HEK293 (cell line): ENCODE measurements at regions not wholly inside any gene's neighbourhood (a gene's known extent, or its start where the extent isn't known, plus 50 kb on each side); places are given as distances from the start of the nearest gene placed in this dataset.

Experiments used
- CTCF ChIA-PET: fragments of 350-600 bp; formaldehyde crosslinking; extraction: SDS; loops from one replicate; lab custom pipeline; 2021; ENCODE audit warnings: antibody characterized with exemption; lab: Yijun Ruan, JAX
- POLR2A ChIA-PET: fragments of 300-600 bp; formaldehyde crosslinking; extraction: SDS; loops from one replicate; lab custom pipeline; 2020; ENCODE audit warnings: antibody characterized with exemption, inconsistent platforms; lab: Yijun Ruan, JAX
- H3K27ac ChIP-seq: fragments of 200-500 bp; sonication (Bioruptor generic); 2 replicates; pipeline ENCODE4 v1.5.1; 2014; ENCODE audit warnings: low read depth, low read length, control low read depth, inconsistent platforms; ENCODE audit errors: extremely low read depth
- H3K36me3 ChIP-seq, 2 experiments: fragments of 200-500 bp in 1 of 2; sonication (Bioruptor generic) in 1 of 2; 1 replicate in 1 of 2; 2 replicates in 1 of 2; pipeline ENCODE4 v1.5.1; 2014 to 2017; ENCODE audit warnings: inconsistent platforms in 2 of 2, low read length in 2 of 2; ENCODE audit not compliant: control insufficient read depth in 2 of 2, insufficient read depth in 1 of 2
- H3K4me1 ChIP-seq: fragments of 200-500 bp; sonication (Bioruptor generic); 2 replicates; pipeline ENCODE4 v1.5.1; 2014; ENCODE audit warnings: mild to moderate bottlenecking, low read length, inconsistent platforms; ENCODE audit not compliant: control insufficient read depth, insufficient read depth
- H3K4me3 ChIP-seq: 2 replicates; pipeline ENCODE4 v1.5.1; 2011; ENCODE audit warnings: low read depth, mild to moderate bottlenecking, control low read depth, low read length, moderate library complexity
- H3K9me3 ChIP-seq: fragments of 200-500 bp; sonication (Bioruptor generic); 2 replicates; pipeline ENCODE4 v1.5.1; 2014; ENCODE audit warnings: low read depth, low read length, inconsistent platforms; ENCODE audit not compliant: control insufficient read depth, insufficient read depth
- SALL2 ChIP-seq: fragments of 450-650 bp; formaldehyde crosslinking; IDR thresholded peaks from 2 replicates; pipeline ENCODE4 v1.5.0; 2017; ENCODE audit warnings: missing biosample characterization, mild to moderate bottlenecking, missing genetic modification characterization, borderline replicate concordance
- SCRT2 ChIP-seq: fragments of 450-650 bp; formaldehyde crosslinking; IDR thresholded peaks from 2 replicates; pipeline ENCODE4 v1.5.1; 2016; ENCODE audit warnings: missing biosample characterization, missing genetic modification characterization
- ZFHX2 ChIP-seq: fragments of 450-650 bp; formaldehyde crosslinking; conservative IDR thresholded peaks from 2 replicates; pipeline ENCODE4 v1.5.1; 2016; ENCODE audit warnings: missing biosample characterization, missing genetic modification characterization
- ZNF157 ChIP-seq: fragments of 450-650 bp; formaldehyde crosslinking; IDR thresholded peaks from 2 replicates; pipeline ENCODE4 v1.5.1; 2016; ENCODE audit warnings: missing biosample characterization, missing genetic modification characterization
- ZNF2 ChIP-seq: fragments of 450-650 bp; formaldehyde crosslinking; IDR thresholded peaks from 2 replicates; pipeline ENCODE4 v1.5.1; 2016; ENCODE audit warnings: missing biosample characterization, missing genetic modification characterization
- ZNF221 ChIP-seq: fragments of 450-650 bp; formaldehyde crosslinking; IDR thresholded peaks from 2 replicates; pipeline ENCODE4 v1.5.1; 2017; ENCODE audit warnings: missing biosample characterization, missing genetic modification characterization, borderline replicate concordance
- ZNF24 ChIP-seq: fragments of 450-650 bp; formaldehyde crosslinking; IDR thresholded peaks from 2 replicates; pipeline ENCODE4 v1.5.1; 2016; ENCODE audit warnings: missing biosample characterization, missing genetic modification characterization
- ZNF391 ChIP-seq: fragments of 450-650 bp; formaldehyde crosslinking; IDR thresholded peaks from 2 replicates; pipeline ENCODE4 v1.5.1; 2016; ENCODE audit warnings: low read depth, missing biosample characterization, missing genetic modification characterization, borderline replicate concordance
- ZNF510 ChIP-seq: fragments of 450-650 bp; formaldehyde crosslinking; IDR thresholded peaks from 2 replicates; pipeline ENCODE4 v1.5.1; 2018; ENCODE audit warnings: mild to moderate bottlenecking, missing genetic modification characterization, missing biosample characterization; ENCODE audit not compliant: insufficient replicate concordance
- ZNF521 ChIP-seq: fragments of 450-650 bp; formaldehyde crosslinking; IDR thresholded peaks from 2 replicates; pipeline ENCODE4 v1.5.1; 2017; ENCODE audit warnings: missing biosample characterization, mild to moderate bottlenecking, missing genetic modification characterization
- ZNF571 ChIP-seq: fragments of 450-650 bp; formaldehyde crosslinking; IDR thresholded peaks from 2 replicates; pipeline ENCODE4 v1.5.0; 2017; ENCODE audit warnings: missing biosample characterization, missing genetic modification characterization
- ZNF585B ChIP-seq: fragments of 450-650 bp; formaldehyde crosslinking; IDR thresholded peaks from 2 replicates; pipeline ENCODE4 v1.5.1; 2016; ENCODE audit warnings: missing biosample characterization, missing genetic modification characterization
- ZNF600 ChIP-seq: fragments of 450-650 bp; formaldehyde crosslinking; IDR thresholded peaks from 2 replicates; pipeline ENCODE4 v1.5.1; 2016; ENCODE audit warnings: missing biosample characterization, missing genetic modification characterization
- ZNF626 ChIP-seq: fragments of 450-650 bp; sonication (Bioruptor Pico); formaldehyde crosslinking; IDR thresholded peaks from 2 replicates; pipeline ENCODE4 v1.5.1; 2018; ENCODE audit warnings: missing biosample characterization, missing genetic modification characterization, inconsistent platforms
- TF ChIP-seq, protein P1 (sequence below): fragments of 450-650 bp; formaldehyde crosslinking; IDR thresholded peaks from 2 replicates; pipeline ENCODE4 v1.5.1; 2017; ENCODE audit warnings: missing biosample characterization, missing genetic modification characterization
- TF ChIP-seq, protein P2 (sequence below): fragments of 450-650 bp; formaldehyde crosslinking; IDR thresholded peaks from 2 replicates; pipeline ENCODE4 v1.5.1; 2016; ENCODE audit warnings: missing biosample characterization, missing genetic modification characterization, low read depth
- TF ChIP-seq, protein P3 (sequence below): fragments of 450-650 bp; formaldehyde crosslinking; IDR thresholded peaks from 2 replicates; pipeline ENCODE4 v1.5.1; 2017; ENCODE audit warnings: missing biosample characterization, missing genetic modification characterization
- TF ChIP-seq, protein P4 (sequence below): fragments of 450-650 bp; formaldehyde crosslinking; IDR thresholded peaks from 2 replicates; pipeline ENCODE4 v1.5.1; 2016; ENCODE audit warnings: missing biosample characterization, missing genetic modification characterization
- TF ChIP-seq, protein P5 (sequence below): fragments of 450-650 bp; formaldehyde crosslinking; IDR thresholded peaks from 2 replicates; pipeline ENCODE4 v1.5.1; 2016; ENCODE audit warnings: missing biosample characterization, missing genetic modification characterization

DNA sequence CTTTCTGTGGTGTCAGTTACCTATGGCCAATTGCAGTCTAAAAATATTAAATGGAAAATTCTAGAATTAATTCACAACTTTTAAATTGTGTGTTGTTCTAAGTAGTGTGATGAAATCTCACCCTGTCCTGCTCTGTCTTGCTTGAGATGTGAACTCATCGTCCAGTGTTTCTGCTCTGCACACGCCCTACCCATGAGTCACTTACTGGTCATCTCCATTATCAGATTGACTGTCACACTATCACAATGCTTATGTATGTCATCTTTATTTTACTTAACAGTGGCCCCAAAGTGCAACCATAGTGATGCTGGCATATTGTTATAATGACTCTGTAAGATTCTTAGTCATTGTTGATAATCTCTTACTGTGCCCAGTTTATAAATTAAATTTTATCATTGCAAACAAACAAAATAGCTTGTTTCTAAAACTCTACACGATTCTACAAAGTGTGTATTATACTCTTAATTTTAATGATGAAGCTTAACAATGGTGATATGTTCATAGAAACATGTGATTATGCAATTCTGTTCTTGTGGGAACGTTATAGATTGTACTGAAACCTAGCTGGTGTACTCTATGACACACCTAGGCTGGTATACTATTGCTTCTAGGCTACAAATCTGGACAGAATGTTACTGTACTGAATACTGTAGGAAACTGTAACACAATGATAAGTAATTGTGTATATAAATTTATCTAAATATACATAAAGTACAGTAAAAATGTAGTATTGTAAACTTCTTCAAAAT is 1086.8 kb upstream of the PIK3C3 start (continued):
- TF ChIP-seq, protein P1, sequence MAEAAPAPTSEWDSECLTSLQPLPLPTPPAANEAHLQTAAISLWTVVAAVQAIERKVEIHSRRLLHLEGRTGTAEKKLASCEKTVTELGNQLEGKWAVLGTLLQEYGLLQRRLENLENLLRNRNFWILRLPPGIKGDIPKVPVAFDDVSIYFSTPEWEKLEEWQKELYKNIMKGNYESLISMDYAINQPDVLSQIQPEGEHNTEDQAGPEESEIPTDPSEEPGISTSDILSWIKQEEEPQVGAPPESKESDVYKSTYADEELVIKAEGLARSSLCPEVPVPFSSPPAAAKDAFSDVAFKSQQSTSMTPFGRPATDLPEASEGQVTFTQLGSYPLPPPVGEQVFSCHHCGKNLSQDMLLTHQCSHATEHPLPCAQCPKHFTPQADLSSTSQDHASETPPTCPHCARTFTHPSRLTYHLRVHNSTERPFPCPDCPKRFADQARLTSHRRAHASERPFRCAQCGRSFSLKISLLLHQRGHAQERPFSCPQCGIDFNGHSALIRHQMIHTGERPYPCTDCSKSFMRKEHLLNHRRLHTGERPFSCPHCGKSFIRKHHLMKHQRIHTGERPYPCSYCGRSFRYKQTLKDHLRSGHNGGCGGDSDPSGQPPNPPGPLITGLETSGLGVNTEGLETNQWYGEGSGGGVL (tag by site-specific recombination): no peak

DNA sequence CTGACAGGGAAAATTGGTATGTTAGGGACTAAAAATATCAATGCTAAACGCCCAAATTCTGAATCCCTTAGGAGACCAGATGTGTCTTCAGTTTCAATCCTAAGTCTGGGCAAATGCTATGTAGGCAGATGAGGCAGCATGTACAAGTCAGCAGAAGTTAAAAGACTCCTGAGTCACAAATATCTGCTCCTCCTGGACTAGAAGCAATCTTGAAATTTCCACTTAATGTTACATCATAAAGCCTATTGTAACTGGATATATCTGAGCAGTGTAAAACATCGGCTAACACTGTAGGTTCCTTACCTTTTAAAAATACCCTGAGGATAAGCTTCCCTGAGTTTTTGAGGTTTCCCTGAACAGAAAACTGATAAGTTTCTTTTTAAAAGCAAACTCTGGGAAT is 1087.6 kb upstream of the PIK3C3 start:
- POLR2A ChIA-PET: no interaction called here
- Histone ChIP-seq H3K4me3 (no peak overlapping the region), H3K4me1 (no peaks in the 10 kb centered on the region), H3K36me3 (no peaks in the 10 kb centered on the region)
- CTCF ChIA-PET: no interaction called here
- TF ChIP-seq ZNF510 (tag by site-specific recombination): no peak
- TF ChIP-seq ZNF585B (tag by site-specific recombination): no peak
- no peak for TF ChIP-seq ZNF2
- TF ChIP-seq, protein P2, sequence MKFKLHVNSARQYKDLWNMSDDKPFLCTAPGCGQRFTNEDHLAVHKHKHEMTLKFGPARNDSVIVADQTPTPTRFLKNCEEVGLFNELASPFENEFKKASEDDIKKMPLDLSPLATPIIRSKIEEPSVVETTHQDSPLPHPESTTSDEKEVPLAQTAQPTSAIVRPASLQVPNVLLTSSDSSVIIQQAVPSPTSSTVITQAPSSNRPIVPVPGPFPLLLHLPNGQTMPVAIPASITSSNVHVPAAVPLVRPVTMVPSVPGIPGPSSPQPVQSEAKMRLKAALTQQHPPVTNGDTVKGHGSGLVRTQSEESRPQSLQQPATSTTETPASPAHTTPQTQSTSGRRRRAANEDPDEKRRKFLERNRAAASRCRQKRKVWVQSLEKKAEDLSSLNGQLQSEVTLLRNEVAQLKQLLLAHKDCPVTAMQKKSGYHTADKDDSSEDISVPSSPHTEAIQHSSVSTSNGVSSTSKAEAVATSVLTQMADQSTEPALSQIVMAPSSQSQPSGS (tag by site-specific recombination): no peak
- TF ChIP-seq ZNF600 (tag by site-specific recombination): no peak
- TF ChIP-seq, protein P3, sequence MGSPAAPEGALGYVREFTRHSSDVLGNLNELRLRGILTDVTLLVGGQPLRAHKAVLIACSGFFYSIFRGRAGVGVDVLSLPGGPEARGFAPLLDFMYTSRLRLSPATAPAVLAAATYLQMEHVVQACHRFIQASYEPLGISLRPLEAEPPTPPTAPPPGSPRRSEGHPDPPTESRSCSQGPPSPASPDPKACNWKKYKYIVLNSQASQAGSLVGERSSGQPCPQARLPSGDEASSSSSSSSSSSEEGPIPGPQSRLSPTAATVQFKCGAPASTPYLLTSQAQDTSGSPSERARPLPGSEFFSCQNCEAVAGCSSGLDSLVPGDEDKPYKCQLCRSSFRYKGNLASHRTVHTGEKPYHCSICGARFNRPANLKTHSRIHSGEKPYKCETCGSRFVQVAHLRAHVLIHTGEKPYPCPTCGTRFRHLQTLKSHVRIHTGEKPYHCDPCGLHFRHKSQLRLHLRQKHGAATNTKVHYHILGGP (tag by site-specific recombination): no peak
- no peak for TF ChIP-seq SCRT2 (tag by site-specific recombination)
- no peak for TF ChIP-seq ZNF521 (tag by site-specific recombination)
- TF ChIP-seq, protein P4, sequence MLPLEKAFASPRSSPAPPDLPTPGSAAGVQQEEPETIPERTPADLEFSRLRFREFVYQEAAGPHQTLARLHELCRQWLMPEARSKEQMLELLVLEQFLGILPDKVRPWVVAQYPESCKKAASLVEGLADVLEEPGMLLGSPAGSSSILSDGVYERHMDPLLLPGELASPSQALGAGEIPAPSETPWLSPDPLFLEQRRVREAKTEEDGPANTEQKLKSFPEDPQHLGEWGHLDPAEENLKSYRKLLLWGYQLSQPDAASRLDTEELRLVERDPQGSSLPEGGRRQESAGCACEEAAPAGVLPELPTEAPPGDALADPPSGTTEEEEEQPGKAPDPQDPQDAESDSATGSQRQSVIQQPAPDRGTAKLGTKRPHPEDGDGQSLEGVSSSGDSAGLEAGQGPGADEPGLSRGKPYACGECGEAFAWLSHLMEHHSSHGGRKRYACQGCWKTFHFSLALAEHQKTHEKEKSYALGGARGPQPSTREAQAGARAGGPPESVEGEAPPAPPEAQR (tag by site-specific recombination): no peak
- no peak for TF ChIP-seq SALL2 (tag by site-specific recombination)
- no peak for TF ChIP-seq ZNF157 (tag by site-specific recombination)
- no peak for TF ChIP-seq ZNF626 (tag by site-specific recombination)
- TF ChIP-seq ZNF571 (tag by site-specific recombination): no peak
- TF ChIP-seq ZFHX2 (tag by site-specific recombination): no peak
- TF ChIP-seq ZNF24 (tag by site-specific recombination): no peak
- no peak for TF ChIP-seq ZNF221
- no peak for TF ChIP-seq ZNF391 (tag by site-specific recombination)
- TF ChIP-seq, protein P5, sequence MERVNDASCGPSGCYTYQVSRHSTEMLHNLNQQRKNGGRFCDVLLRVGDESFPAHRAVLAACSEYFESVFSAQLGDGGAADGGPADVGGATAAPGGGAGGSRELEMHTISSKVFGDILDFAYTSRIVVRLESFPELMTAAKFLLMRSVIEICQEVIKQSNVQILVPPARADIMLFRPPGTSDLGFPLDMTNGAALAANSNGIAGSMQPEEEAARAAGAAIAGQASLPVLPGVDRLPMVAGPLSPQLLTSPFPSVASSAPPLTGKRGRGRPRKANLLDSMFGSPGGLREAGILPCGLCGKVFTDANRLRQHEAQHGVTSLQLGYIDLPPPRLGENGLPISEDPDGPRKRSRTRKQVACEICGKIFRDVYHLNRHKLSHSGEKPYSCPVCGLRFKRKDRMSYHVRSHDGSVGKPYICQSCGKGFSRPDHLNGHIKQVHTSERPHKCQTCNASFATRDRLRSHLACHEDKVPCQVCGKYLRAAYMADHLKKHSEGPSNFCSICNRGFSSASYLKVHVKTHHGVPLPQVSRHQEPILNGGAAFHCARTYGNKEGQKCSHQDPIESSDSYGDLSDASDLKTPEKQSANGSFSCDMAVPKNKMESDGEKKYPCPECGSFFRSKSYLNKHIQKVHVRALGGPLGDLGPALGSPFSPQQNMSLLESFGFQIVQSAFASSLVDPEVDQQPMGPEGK: no peak
- TF ChIP-seq, all 188 proteins: peak for 0
- Histone ChIP-seq H3K9me3 (no peaks in the 10 kb centered on the region), H3K27ac (no peak overlapping the region)
